CD4-positive, alpha-beta T cell (primary cell): ENCODE measurements at regions not wholly inside any gene's neighbourhood (a gene's known extent, or its start where the extent isn't known, plus 50 kb on each side); places are given as distances from the start of the nearest gene placed in this dataset.

Experiments
- ATAC-seq: fragments of 200-7000 bp; cut with Tn5 transposase; one replicate; pipeline ENCODE4 v1.10.0; 2022; ENCODE audit warnings: mild to moderate bottlenecking; ENCODE audit not compliant: poor library complexity
- CTCF ChIA-PET: fragments of 350-600 bp; sonication (Branson Sonifier 250); formaldehyde crosslinking; loops from one replicate; lab custom pipeline; 2021; ENCODE audit warnings: antibody characterized with exemption, inconsistent platforms; lab: Charles Lee
- POLR2A ChIA-PET: fragments of 350-600 bp; sonication (Branson Sonifier 250); formaldehyde crosslinking; loops from one replicate; lab custom pipeline; 2021; ENCODE audit warnings: antibody characterized with exemption, inconsistent platforms; lab: Charles Lee
- DNase-seq, 14 experiments: peaks; one replicate each; pipeline ENCODE4 v3.0.0-alpha.2; 2013 to 2020; ENCODE audit warnings: mixed read lengths in 2 of 14
- H3K27ac ChIP-seq, 2 donors: one replicate each; pipeline versions ENCODE4 v1.5.1 to v1.7.0; 2013; ENCODE audit warnings: low read length in 2 of 2, low read depth in 1 of 2, mild to moderate bottlenecking in 1 of 2
- H3K27me3 ChIP-seq, 2 experiments: 1 replicate in 1 of 2; 2 replicates in 1 of 2; pipeline versions ENCODE4 v1.6.1 to v1.7.0; 2013; ENCODE audit warnings: low read length in 2 of 2, control low read depth in 1 of 2, mild to moderate bottlenecking in 1 of 2, moderate library complexity in 1 of 2; ENCODE audit not compliant: insufficient read depth in 2 of 2, control insufficient read depth in 1 of 2
- H3K36me3 ChIP-seq: one replicate; pipeline ENCODE4 v1.6.1; 2013; ENCODE audit warnings: low read length, control low read depth; ENCODE audit not compliant: insufficient read depth
- H3K4me1 ChIP-seq: one replicate; pipeline ENCODE4 v1.6.1; 2013; ENCODE audit warnings: low read length, control low read depth; ENCODE audit not compliant: insufficient read depth
- H3K4me3 ChIP-seq: one replicate; pipeline ENCODE4 v1.5.1; 2013; ENCODE audit warnings: mild to moderate bottlenecking, low read length, moderate library complexity
- H3K9me3 ChIP-seq, 2 experiments: 1 replicate in 1 of 2; 2 replicates in 1 of 2; pipeline versions ENCODE4 v1.6.1 to v1.7.0; 2013; ENCODE audit warnings: low read length in 2 of 2, mild to moderate bottlenecking in 2 of 2, control low read depth in 1 of 2, moderate library complexity in 1 of 2; ENCODE audit not compliant: control insufficient read depth in 1 of 2, insufficient read depth in 1 of 2
- H3K27ac Mint-ChIP-seq: one replicate; pipeline ENCODE4 v1.8.0; 2020; ENCODE audit warnings: mixed read lengths
- H3K27me3 Mint-ChIP-seq: one replicate; pipeline ENCODE4 v1.8.0; 2021; ENCODE audit warnings: mixed read lengths
- H3K36me3 Mint-ChIP-seq: one replicate; pipeline ENCODE4 v1.8.0; 2021; ENCODE audit warnings: low read depth, mixed read lengths
- H3K4me1 Mint-ChIP-seq: one replicate; pipeline ENCODE4 v1.8.0; 2021; ENCODE audit warnings: low read depth, mixed read lengths
- H3K4me3 Mint-ChIP-seq: one replicate; pipeline ENCODE4 v1.8.0; 2020; ENCODE audit warnings: mild to moderate bottlenecking, mixed read lengths
- H3K9me3 Mint-ChIP-seq: one replicate; pipeline ENCODE4 v1.8.0; 2020; ENCODE audit warnings: mixed read lengths
- CTCF ChIP-seq: fragments of 200-600 bp; IDR thresholded peaks from one replicate; pipeline ENCODE4 v1.8.0; 2022; ENCODE audit warnings: antibody characterized with exemption, mild to moderate bottlenecking
- intact Hi-C, 2 experiments: fragments of 100-400 bp; cut with DNase I in 1 of 2; cut with micrococcal nuclease in 1 of 2; formaldehyde crosslinking; loops; one replicate each; pipeline versions ENCODE4 v1.15.1 to v1.9.0; 2023 to 2025; cut with DNase I, micrococcal nuclease

GRCh38 chr2:62362561-62362960 lies 143.4 kb downstream of the TMEM17 start:
- CTCF ChIA-PET: no interaction called here
- Histone ChIP-seq H3K9me3 (peaks cover 0 to 10% of the 10 kb centered on the region in 2 experiments), H3K36me3 (no peaks in the 10 kb centered on the region), H3K4me3 (no peak overlapping the region), H3K27me3 (no peaks in the 10 kb centered on the region), H3K27ac (no peak overlapping the region), H3K4me1 (no peaks in the 10 kb centered on the region)
- H3K36me3 Mint-ChIP-seq: no peaks in the 10 kb centered on the region
- H3K27me3 Mint-ChIP-seq: no peaks in the 10 kb centered on the region
- H3K9me3 Mint-ChIP-seq: no peaks in the 10 kb centered on the region
- no peak overlapping the region for H3K4me3 Mint-ChIP-seq
- TF ChIP-seq CTCF: no peak
- POLR2A ChIA-PET: no interaction called here
- no peak for DNase-seq
- no peaks in the 10 kb centered on the region for H3K4me1 Mint-ChIP-seq
- H3K27ac Mint-ChIP-seq: no peak overlapping the region
- no peak for ATAC-seq
- intact Hi-C loops: no loop called here

- H3K27me3 Mint-ChIP-seq: no peaks in the 10 kb centered on the region
- no peaks in the 10 kb centered on the region for H3K36me3 Mint-ChIP-seq
- no peak for DNase-seq
- no peaks in the 10 kb centered on the region for H3K27me3 ChIP-seq
- H3K4me1 ChIP-seq: no peaks in the 10 kb centered on the region
- no peaks in the 10 kb centered on the region for H3K9me3 Mint-ChIP-seq
- H3K4me1 Mint-ChIP-seq: no peaks in the 10 kb centered on the region
- H3K27ac Mint-ChIP-seq: no peak overlapping the region
- TF ChIP-seq CTCF: no peak
- no peak overlapping the region for H3K4me3 ChIP-seq
- H3K4me3 Mint-ChIP-seq: no peak overlapping the region
- intact Hi-C loops: no loop called here
- ATAC-seq: no peak
- peaks cover 0 to 10% of the 10 kb centered on the region in 2 experiments for H3K9me3 ChIP-seq
- CTCF ChIA-PET: no interaction called here
- no peaks in the 10 kb centered on the region for H3K36me3 ChIP-seq
- H3K27ac ChIP-seq: no peak overlapping the region
- POLR2A ChIA-PET: no interaction called here
Measured at GRCh38 chr2:62361964-62362363, 144.0 kb downstream of the TMEM17 start.

GRCh38 chr2:62354771-62355561 lies 151.0 kb downstream of the TMEM17 start:
- H3K27ac Mint-ChIP-seq: no peak overlapping the region

More at GRCh38 chr2:62354771-62355561, 151.0 kb downstream of the TMEM17 start:
- intact Hi-C loops: no loop called here
- TF ChIP-seq CTCF: no peak
- Histone ChIP-seq H3K27me3 (no peaks in the 10 kb centered on the region), H3K36me3 (no peaks in the 10 kb centered on the region), H3K4me1 (no peaks in the 10 kb centered on the region), H3K27ac (no peak overlapping the region), H3K9me3 (peaks cover 5 to 13% of the 10 kb centered on the region in 2 experiments), H3K4me3 (no peak overlapping the region)
- DNase-seq (no peak), ATAC-seq (no peak)
- no peak overlapping the region for H3K4me3 Mint-ChIP-seq
- POLR2A ChIA-PET: interaction anchor here (1.1 kb wide), 1 partner anchor 46 kb away, joined by 3 read pairs; no protein-coding TSS in a partner anchor
- H3K27me3 Mint-ChIP-seq: no peaks in the 10 kb centered on the region
- no peaks in the 10 kb centered on the region for H3K36me3 Mint-ChIP-seq
- no peaks in the 10 kb centered on the region for H3K4me1 Mint-ChIP-seq
- H3K9me3 Mint-ChIP-seq: no peaks in the 10 kb centered on the region
- CTCF ChIA-PET: no interaction called here
